B cell (primary cell): ENCODE measurements at regions not wholly inside any gene's neighbourhood (a gene's known extent, or its start where the extent isn't known, plus 50 kb on each side); places are given as distances from the start of the nearest gene placed in this dataset.

Experiments
- EZH2 ChIP-seq: IDR thresholded peaks from 2 replicates; pipeline ENCODE4 v1.6.1; 2012; ENCODE audit warnings: borderline replicate concordance, low read depth, mild to moderate bottlenecking, moderate library complexity, low read length; ENCODE audit not compliant: insufficient read depth, poor library complexity, severe bottlenecking
- TF ChIP-seq, protein P1 (sequence below): fragments of 200-600 bp; IDR thresholded peaks from one replicate; pipeline ENCODE4 v1.8.0; 2022; ENCODE audit warnings: antibody characterized with exemption, mild to moderate bottlenecking

DNA sequence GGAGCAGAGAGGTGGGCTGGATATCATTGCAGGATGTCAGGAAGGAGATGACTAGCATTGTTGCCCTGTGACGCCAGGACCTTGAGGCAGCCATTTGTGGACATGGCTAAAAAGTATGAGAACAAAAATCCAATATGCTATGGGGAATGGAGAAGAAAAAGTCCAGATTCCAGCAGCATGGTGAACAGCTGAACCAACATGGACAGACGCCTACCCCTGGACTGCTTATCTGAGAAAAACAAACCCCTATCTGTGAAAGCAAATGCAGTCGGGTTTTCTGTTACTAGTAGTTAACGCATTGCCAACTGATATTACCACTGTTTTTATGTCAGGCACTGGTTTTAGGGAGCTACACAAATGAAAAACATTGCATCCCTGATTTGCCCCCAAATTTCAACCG lies 251.2 kb upstream of the RORA start:
- TF ChIP-seq, protein P1, sequence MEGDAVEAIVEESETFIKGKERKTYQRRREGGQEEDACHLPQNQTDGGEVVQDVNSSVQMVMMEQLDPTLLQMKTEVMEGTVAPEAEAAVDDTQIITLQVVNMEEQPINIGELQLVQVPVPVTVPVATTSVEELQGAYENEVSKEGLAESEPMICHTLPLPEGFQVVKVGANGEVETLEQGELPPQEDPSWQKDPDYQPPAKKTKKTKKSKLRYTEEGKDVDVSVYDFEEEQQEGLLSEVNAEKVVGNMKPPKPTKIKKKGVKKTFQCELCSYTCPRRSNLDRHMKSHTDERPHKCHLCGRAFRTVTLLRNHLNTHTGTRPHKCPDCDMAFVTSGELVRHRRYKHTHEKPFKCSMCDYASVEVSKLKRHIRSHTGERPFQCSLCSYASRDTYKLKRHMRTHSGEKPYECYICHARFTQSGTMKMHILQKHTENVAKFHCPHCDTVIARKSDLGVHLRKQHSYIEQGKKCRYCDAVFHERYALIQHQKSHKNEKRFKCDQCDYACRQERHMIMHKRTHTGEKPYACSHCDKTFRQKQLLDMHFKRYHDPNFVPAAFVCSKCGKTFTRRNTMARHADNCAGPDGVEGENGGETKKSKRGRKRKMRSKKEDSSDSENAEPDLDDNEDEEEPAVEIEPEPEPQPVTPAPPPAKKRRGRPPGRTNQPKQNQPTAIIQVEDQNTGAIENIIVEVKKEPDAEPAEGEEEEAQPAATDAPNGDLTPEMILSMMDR, result no peak
- no peak for TF ChIP-seq EZH2
